HCT116 (cell line): ENCODE measurements at regions not wholly inside any gene's neighbourhood (a gene's known extent, or its start where the extent isn't known, plus 50 kb on each side); places are given as distances from the start of the nearest gene placed in this dataset.

ENCODE experiments used
- CEBPB ChIP-seq: IDR thresholded peaks from 2 replicates; pipeline ENCODE4 v1.6.1; 2012; ENCODE audit warnings: low read depth
- CTCF ChIP-seq, 3 experiments: fragments of 200-600 bp in 1 of 3; sonication (generic) in 1 of 3; IDR thresholded peaks in 2 of 3; conservative IDR thresholded peaks in 1 of 3; 2 replicates each; pipeline ENCODE4 v1.5.1; 2012 to 2017; ENCODE audit warnings: low read depth in 2 of 3, low read length in 2 of 3, antibody characterized with exemption in 1 of 3, borderline replicate concordance in 1 of 3, control low read depth in 1 of 3, mild to moderate bottlenecking in 1 of 3, mixed read lengths in 1 of 3, mixed run types in 1 of 3, moderate library complexity in 1 of 3; ENCODE audit not compliant: insufficient read depth in 1 of 3
- POLR2AphosphoS5 ChIP-seq: IDR thresholded peaks from 2 replicates; pipeline ENCODE4 v1.6.1; 2011; ENCODE audit warnings: mild to moderate bottlenecking, low read depth, low read length, moderate library complexity
- TCF7L2 ChIP-seq: IDR thresholded peaks from 2 replicates; pipeline ENCODE4 v1.7.0; 2011; ENCODE audit warnings: borderline replicate concordance, inconsistent platforms; ENCODE audit not compliant: insufficient read depth, insufficient read length; ENCODE audit errors: extremely low read depth

- no peak for TF ChIP-seq CTCF (IDR thresholded peaks at IDR 0.05 in 2 of 3, conservative IDR thresholded peaks at IDR 0.05 in 1 of 3; ENCODE audit: borderline replicate concordance in 1 of 3, insufficient read depth in 1 of 3, low read depth in 2 of 3, low read length in 2 of 3)
- no peak for TF ChIP-seq TCF7L2
- TF ChIP-seq POLR2AphosphoS5, result no peak
- no peak for TF ChIP-seq CEBPB
Measured at GRCh38 chr10:85445702-85446101, 920.9 kb downstream of the GRID1 start.
